Stimulated activated CD8-positive, alpha-beta memory T cell treated with anti-CD3 and anti-CD28 coated beads, Interleukin-4, amount 100 ng/mL, for 48 hours (primary cell): ENCODE measurements at regions not wholly inside any gene's neighbourhood (a gene's known extent, or its start where the extent isn't known, plus 50 kb on each side); places are given as distances from the start of the nearest gene placed in this dataset.

Source experiments
- DNase-seq: peaks from one replicate; pipeline ENCODE4 v3.0.0-alpha.2; 2020

- no peak for DNase-seq
Observed at GRCh38 chr5:2256691-2257280, 374.1 kb upstream of the IRX4 start.

- DNase-seq: no peak
Observed at GRCh38 chr5:2255915-2256690, 373.4 kb upstream of the IRX4 start.

GRCh38 chr5:2254880-2255750 lies 372.4 kb upstream of the IRX4 start:
- DNase-seq: no peak

- DNase-seq: no peak
Observed at GRCh38 chr5:2254406-2254805, 371.7 kb upstream of the IRX4 start.

GRCh38 chr5:2253040-2253975 lies 370.6 kb upstream of the IRX4 start:
- DNase-seq: no peak

GRCh38 chr5:2251751-2252150 lies 369.0 kb upstream of the IRX4 start:
- DNase-seq: no peak

GRCh38 chr5:2251298-2251697 lies 368.6 kb upstream of the IRX4 start:
- no peak for DNase-seq

GRCh38 chr5:2250365-2250950 lies 367.7 kb upstream of the IRX4 start:
- no peak for DNase-seq

GRCh38 chr5:2249442-2249841 lies 366.7 kb upstream of the IRX4 start:
- no peak for DNase-seq

- no peak for DNase-seq
Observed at GRCh38 chr5:2249026-2249425, 366.3 kb upstream of the IRX4 start.

GRCh38 chr5:2242539-2242938 lies 359.8 kb upstream of the IRX4 start:
- no peak for DNase-seq

GRCh38 chr5:2241842-2242241 lies 359.1 kb upstream of the IRX4 start:
- DNase-seq: no peak

- no peak for DNase-seq
Observed at GRCh38 chr5:2240118-2240904, 357.6 kb upstream of the IRX4 start.

GRCh38 chr5:2239201-2239910 lies 356.6 kb upstream of the IRX4 start:
- DNase-seq: no peak

- DNase-seq: no peak
Observed at GRCh38 chr5:2238732-2239131, 356.0 kb upstream of the IRX4 start.

- DNase-seq: no peak
Observed at GRCh38 chr5:2227433-2227832, 344.7 kb upstream of the IRX4 start.

GRCh38 chr5:2224689-2225088 lies 342.0 kb upstream of the IRX4 start:
- DNase-seq: no peak

- no peak for DNase-seq
Observed at GRCh38 chr5:2223303-2223702, 340.6 kb upstream of the IRX4 start.

GRCh38 chr5:2222246-2222992 lies 339.7 kb upstream of the IRX4 start:
- no peak for DNase-seq

- no peak for DNase-seq
Observed at GRCh38 chr5:2221450-2221849, 338.7 kb upstream of the IRX4 start.
